HepG2 (cell line): ENCODE measurements at regions not wholly inside any gene's neighbourhood (a gene's known extent, or its start where the extent isn't known, plus 50 kb on each side); places are given as distances from the start of the nearest gene placed in this dataset.

Experiments
- ATF2 ChIP-seq: sonication (generic); formaldehyde crosslinking; IDR thresholded peaks from 2 replicates; pipeline ENCODE4 v1.4.0; 2020; ENCODE audit warnings: missing genetic modification reagents
- CEBPG ChIP-seq: IDR thresholded peaks from 2 replicates; pipeline ENCODE4 v1.6.1; 2016
- EEA1 ChIP-seq: sonication (generic); formaldehyde crosslinking; IDR thresholded peaks from 2 replicates; pipeline ENCODE4 v1.5.1; 2020; ENCODE audit warnings: mild to moderate bottlenecking, missing genetic modification reagents, borderline replicate concordance
- FIP1L1 ChIP-seq: fragments of 200-400 bp; formaldehyde crosslinking; IDR thresholded peaks from 2 replicates; pipeline ENCODE4 v1.6.1; 2018; ENCODE audit warnings: low read depth, mild to moderate bottlenecking, low read length, moderate library complexity, borderline replicate concordance; ENCODE audit not compliant: insufficient read depth
- HOXD1 ChIP-seq: sonication (generic); formaldehyde crosslinking; IDR thresholded peaks from 2 replicates; pipeline ENCODE4 v1.5.0; 2020; ENCODE audit warnings: missing genetic modification reagents
- MAFF ChIP-seq: IDR thresholded peaks from 2 replicates; pipeline ENCODE4 v1.6.1; 2011; ENCODE audit warnings: low read depth, low read length, improper control_type of control experiment
- RAD21 ChIP-seq: fragments of 450-650 bp; formaldehyde crosslinking; IDR thresholded peaks from 2 replicates; pipeline ENCODE4 v1.5.0; 2020; ENCODE audit warnings: mild to moderate bottlenecking
- RFX5 ChIP-seq: IDR thresholded peaks from 2 replicates; pipeline ENCODE4 v1.6.1; 2011; ENCODE audit warnings: low read depth, low read length, improper control_type of control experiment
- SALL1 ChIP-seq: sonication (generic); formaldehyde crosslinking; IDR thresholded peaks from 2 replicates; pipeline ENCODE4 v1.8.0; 2022; ENCODE audit warnings: mild to moderate bottlenecking, missing genetic modification reagents
- ZBTB33 ChIP-seq: sonication (generic); formaldehyde crosslinking; IDR thresholded peaks from 2 replicates; pipeline ENCODE4 v1.4.0; 2020; ENCODE audit warnings: missing genetic modification reagents
- ZNF557 ChIP-seq: sonication (generic); formaldehyde crosslinking; IDR thresholded peaks from 2 replicates; pipeline ENCODE4 v1.4.0; 2020; ENCODE audit warnings: missing genetic modification reagents
- TF ChIP-seq, protein P1 (sequence below): sonication (generic); formaldehyde crosslinking; IDR thresholded peaks from 2 replicates; pipeline ENCODE4 v1.5.0; 2020; ENCODE audit warnings: mild to moderate bottlenecking, missing genetic modification reagents, moderate library complexity
- TF ChIP-seq, protein P2 (sequence below): sonication (generic); formaldehyde crosslinking; IDR thresholded peaks from 2 replicates; pipeline ENCODE4 v1.4.0; 2020; ENCODE audit warnings: low read depth, mild to moderate bottlenecking, missing genetic modification reagents

DNA sequence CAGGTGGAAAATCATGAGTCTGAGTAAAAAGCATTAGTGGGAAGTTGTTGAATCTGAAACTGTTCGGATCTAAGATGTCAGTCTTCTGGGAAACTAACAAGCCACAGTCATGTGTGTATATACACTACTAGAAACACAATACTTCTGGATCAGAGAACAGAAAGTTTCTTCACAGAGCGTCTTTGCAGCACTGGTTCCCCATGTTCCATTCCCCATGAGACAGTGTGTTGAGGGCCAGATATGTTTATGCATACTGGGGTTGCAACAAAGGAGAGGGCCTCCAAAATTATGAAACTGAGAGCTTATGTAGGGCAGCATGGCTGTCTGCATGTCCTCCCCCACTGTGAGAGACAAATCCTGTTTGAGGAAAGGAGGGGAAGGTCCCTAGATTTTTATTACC lies 295.0 kb upstream of the NAV3 start:
- TF ChIP-seq, protein P1, sequence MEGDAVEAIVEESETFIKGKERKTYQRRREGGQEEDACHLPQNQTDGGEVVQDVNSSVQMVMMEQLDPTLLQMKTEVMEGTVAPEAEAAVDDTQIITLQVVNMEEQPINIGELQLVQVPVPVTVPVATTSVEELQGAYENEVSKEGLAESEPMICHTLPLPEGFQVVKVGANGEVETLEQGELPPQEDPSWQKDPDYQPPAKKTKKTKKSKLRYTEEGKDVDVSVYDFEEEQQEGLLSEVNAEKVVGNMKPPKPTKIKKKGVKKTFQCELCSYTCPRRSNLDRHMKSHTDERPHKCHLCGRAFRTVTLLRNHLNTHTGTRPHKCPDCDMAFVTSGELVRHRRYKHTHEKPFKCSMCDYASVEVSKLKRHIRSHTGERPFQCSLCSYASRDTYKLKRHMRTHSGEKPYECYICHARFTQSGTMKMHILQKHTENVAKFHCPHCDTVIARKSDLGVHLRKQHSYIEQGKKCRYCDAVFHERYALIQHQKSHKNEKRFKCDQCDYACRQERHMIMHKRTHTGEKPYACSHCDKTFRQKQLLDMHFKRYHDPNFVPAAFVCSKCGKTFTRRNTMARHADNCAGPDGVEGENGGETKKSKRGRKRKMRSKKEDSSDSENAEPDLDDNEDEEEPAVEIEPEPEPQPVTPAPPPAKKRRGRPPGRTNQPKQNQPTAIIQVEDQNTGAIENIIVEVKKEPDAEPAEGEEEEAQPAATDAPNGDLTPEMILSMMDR (CRISPR knock-in tag), result no peak
- TF ChIP-seq, protein P2, sequence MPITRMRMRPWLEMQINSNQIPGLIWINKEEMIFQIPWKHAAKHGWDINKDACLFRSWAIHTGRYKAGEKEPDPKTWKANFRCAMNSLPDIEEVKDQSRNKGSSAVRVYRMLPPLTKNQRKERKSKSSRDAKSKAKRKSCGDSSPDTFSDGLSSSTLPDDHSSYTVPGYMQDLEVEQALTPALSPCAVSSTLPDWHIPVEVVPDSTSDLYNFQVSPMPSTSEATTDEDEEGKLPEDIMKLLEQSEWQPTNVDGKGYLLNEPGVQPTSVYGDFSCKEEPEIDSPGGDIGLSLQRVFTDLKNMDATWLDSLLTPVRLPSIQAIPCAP (CRISPR knock-in tag), result no peak
- TF ChIP-seq ZBTB33 (no peak), RFX5 (no peak), MAFF (no peak), CEBPG (CRISPR knock-in tag) (no peak), RAD21 (CRISPR knock-in tag) (no peak), ZNF557 (CRISPR knock-in tag) (no peak), FIP1L1 (no peak), ATF2 (no peak), EEA1 (CRISPR knock-in tag) (no peak), SALL1 (CRISPR knock-in tag) (no peak), HOXD1 (no peak)
